GM21367 (cell line): ENCODE measurements at regions not wholly inside any gene's neighbourhood (a gene's known extent, or its start where the extent isn't known, plus 50 kb on each side); places are given as distances from the start of the nearest gene placed in this dataset.
"Not testable (repeated sequence)": the region's sequence is repeated elsewhere in the genome, so short reads cannot be mapped to it uniquely, and the experiment has no call there.

Experiments
- ATAC-seq: cut with Tn5 transposase; IDR thresholded peaks from one replicate; pipeline ENCODE4 v1.9.1; 2021; ENCODE audit not compliant: unreplicated experiment

DNA sequence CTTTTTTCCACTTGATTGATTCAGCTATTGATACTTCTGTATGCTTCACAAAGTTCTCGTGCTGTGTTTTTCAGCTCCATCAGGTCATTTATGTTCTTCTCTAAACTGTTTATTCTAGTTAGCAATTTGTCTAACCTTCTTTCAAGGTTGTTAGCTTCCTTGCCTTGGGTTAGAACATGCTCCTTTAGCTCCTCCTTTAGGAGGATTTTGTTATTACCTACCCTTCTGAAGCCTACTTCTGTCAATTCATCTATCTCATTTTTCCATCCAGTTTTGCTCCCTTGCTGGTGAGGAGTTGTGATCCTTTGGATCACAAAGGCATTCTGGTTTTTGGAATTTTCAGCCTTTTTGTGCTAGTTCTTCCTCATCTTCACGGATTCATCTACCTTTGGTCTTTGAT is 344.7 kb upstream of the CLEC14A start:
- not testable (repeated sequence) for ATAC-seq

- ATAC-seq = no peak
Measured at GRCh38 chr14:38593476-38593875, 337.6 kb upstream of the CLEC14A start.

- no peak for ATAC-seq
Measured at GRCh38 chr14:38592764-38593442, 337.0 kb upstream of the CLEC14A start.

DNA sequence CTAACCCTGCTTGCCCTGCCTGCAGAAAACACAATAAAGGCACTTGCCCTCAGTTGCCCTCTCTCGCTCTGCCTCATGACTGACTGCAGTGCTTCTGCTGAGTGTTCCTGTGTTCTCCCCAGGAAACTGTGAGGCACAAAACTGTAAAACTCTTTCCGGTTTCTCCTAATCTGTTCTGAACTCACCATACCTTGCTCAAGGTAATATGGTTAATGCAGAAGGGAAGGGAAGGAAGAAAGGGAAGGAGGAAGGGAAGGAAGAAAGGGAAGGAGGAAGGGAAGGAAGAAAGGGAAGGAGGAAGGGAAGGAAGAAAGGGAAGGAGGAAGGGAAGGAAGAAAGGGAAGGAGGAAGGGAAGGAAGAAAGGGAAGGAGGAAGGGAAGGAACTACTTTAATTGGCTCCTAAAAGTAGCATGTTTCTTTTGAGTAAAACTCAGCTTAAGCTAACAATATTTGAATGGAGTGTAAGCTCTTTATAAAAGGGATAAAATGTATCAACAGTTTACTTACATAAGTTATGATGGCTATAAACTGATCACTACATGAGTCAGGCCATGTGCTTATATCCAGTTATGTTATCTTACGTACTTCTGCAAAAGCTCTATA is 334.0 kb upstream of the CLEC14A start:
- ATAC-seq = no peak

DNA sequence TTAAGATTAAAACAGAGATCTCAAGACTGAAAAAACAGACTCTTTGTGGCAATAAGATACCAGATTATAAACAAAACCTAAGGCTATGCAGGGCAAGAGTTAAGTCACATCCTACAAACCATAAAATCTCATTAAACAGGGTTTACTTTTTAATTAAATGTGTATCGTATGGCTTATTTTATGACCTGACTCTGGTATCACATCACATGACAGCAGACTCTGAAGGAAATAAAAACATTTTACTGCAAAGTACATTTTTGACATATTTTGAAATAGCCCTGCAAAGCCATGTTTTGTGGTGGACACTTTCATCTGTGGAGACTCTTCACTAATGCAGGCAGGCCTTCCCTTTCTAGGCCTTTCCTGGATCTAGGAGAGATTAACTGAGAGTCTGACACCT is 327.6 kb upstream of the CLEC14A start:
- ATAC-seq = no peak

DNA sequence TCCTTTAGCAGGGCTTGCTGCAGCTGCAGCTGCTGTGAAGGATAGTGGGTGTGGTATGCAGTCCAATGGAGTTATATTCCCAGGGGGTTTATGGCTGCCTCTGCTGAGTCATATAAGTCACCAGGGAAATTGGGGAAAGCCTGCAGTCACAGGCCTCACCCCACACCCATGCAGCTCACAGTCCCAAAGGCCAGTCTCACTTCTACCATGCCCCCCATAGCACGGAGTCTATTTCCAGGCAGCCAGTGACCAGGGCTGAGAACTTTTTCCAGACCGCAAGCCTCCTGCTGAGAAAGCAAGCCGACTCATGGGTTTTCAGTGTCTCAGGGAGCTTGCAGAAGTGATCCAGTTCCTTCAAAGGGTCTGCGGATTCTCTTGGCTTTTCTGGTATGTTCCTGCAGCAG is 322.4 kb upstream of the CLEC14A start:
- ATAC-seq = no peak

- ATAC-seq = no peak
Measured at GRCh38 chr14:38567703-38568102, 311.8 kb upstream of the CLEC14A start.

DNA sequence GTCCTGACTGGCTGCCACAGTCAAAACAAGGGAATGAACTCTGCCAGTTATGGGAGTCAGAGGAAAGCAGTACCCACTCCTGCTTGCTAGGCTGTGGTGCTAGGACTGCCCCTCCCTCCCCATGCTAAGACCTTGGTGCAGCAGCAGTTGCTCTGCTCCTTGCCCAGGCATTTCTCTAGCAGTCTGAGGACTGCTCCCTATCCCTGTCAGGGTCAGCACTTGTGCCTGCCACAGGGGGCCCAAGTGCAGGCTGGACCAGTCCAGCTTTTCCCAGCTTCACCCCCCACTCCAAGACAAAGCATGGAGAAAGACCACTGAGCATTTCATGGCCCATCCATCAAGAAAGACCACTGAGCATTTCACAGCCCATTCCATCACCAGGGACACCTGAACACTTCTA is 305.8 kb upstream of the CLEC14A start:
- ATAC-seq = no peak

- ATAC-seq = no peak
Measured at GRCh38 chr14:38559711-38560110, 303.8 kb upstream of the CLEC14A start.

DNA sequence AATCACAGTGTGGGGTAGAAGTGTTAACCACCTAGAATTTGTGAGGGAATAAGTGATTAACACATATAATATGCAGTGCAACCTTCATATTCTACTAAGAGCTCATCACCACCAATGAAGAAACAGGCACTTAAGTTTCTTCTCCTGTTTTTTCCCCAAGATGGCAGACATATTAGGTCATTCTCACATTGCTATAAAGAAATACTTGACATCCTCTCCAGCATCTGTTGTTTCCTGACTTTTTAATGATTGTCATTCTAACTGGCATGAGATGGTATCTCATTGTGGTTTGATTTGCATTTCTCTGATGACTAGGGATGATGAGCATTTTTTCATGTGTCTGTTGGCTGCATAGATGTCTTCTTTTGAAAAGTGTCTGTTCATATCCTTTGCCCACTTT is 301.5 kb upstream of the CLEC14A start:
- ATAC-seq = not testable (repeated sequence)

DNA sequence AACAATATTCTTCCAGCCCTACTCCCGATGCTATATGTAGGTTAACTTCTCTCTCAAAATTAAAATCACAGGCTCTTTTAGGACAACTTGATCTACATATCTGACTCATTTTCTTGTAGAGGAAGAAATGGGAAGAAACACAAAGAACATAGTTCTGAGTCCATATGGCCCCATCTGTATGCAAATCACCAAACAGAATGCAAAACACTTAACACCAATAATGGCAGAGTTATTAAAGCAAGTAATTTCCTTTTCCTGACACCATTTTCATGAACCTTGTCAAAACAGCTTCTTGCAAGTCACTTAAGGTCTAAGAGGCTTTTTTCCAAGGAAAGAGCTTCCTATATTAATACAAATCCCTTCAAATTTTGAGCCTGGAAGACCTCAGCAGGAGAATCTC is 300.4 kb upstream of the CLEC14A start:
- ATAC-seq = no peak

DNA sequence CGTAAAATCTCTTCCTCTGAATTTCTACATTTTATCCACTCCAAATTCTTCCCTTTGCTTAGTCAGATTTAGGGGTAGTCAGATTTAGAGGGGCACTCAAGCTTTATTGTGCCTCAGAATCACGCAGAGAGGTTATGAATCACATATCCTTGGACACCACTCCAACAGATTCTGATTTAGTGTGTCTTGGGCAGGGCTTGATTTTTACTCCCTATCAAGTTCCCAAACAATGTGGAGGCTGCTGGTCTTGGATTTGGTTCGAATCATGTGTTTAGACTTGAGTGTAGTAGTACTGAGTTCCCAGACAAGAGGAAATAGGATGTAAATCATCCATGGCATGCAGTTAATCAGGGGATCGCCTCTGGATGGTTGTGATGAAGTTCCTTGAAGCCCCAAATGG is 298.1 kb upstream of the CLEC14A start:
- no peak for ATAC-seq

DNA sequence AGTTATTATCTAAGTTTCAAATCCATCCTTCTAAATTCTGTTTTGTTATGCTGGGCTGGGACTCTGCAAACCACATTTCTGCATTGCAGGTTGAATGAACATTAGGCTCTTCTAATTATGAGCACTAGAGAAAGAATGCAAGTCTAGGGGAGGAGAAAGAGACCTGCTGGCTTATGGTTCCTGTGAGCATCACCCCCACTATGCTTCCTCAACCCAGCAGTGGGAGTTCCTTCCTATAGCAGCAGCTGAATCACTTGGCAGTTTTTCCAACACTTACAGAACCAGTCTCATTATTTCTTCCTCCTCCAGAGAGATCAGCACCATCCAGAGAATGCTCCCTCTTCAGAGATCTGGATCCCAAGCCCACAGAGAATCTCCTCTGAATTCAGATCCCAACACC is 297.7 kb upstream of the CLEC14A start:
- ATAC-seq = no peak

- ATAC-seq = no peak
Measured at GRCh38 chr14:38549564-38549963, 293.7 kb upstream of the CLEC14A start.

DNA sequence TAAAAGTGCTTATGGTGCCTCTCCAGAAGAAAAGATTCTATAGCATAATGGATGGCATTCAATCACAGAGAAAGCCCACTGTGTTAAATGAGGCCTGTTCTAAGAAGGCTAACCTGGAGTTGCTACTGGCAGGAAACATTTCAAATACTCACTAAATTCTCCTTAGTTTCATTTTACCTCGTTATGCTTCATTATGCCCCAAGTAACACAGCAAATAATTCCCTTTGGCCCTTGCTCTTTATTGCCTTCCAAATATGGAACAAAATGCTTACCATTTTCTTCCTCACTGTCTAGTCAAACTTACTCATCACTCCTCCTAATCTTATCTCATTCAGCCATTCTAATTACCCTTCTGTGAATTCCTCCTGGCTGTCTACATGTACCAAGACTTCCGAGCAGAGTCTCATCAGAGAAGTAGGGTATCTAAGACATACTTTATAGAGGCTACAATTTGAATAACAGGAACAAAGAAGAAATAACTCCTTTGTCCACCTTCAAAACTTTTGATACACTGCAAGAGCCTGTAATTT is 292.1 kb upstream of the CLEC14A start:
- ATAC-seq = no peak

DNA sequence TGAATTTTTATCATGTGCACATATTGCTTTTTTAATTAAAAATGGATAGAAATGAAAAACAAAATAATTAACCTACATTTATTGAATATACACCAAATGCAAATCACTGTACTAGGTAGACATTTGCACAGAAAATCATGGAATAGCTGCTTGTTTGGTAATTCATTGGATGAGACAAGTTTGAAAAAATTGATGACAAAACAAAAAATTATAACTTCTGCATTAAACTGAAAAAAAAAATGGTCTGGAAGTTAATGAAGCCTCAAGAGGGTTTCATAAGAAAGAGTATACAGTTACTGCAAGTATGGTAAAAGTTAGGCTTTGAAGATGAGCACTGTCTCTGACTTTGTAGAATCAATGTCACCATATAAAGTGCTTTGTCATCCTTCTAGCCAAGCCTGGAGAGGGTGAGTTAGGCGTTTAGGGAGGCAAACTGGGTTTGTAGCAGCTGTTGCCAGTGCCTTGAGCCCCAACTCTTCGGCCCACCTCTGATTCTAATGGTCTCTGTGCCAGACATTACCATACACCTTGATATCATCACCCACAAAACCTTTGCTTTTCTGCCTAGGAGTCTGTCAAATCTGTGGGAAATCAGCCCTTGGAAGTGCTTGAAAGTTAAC is 291.1 kb upstream of the CLEC14A start:
- ATAC-seq = no peak

- ATAC-seq = no peak
Measured at GRCh38 chr14:38544776-38545175, 288.9 kb upstream of the CLEC14A start.

- not testable (repeated sequence) for ATAC-seq
Measured at GRCh38 chr14:38543851-38544250, 288.0 kb upstream of the CLEC14A start.

GRCh38 chr14:38538053-38538452 is 282.2 kb upstream of the CLEC14A start:
- not testable (repeated sequence) for ATAC-seq

DNA sequence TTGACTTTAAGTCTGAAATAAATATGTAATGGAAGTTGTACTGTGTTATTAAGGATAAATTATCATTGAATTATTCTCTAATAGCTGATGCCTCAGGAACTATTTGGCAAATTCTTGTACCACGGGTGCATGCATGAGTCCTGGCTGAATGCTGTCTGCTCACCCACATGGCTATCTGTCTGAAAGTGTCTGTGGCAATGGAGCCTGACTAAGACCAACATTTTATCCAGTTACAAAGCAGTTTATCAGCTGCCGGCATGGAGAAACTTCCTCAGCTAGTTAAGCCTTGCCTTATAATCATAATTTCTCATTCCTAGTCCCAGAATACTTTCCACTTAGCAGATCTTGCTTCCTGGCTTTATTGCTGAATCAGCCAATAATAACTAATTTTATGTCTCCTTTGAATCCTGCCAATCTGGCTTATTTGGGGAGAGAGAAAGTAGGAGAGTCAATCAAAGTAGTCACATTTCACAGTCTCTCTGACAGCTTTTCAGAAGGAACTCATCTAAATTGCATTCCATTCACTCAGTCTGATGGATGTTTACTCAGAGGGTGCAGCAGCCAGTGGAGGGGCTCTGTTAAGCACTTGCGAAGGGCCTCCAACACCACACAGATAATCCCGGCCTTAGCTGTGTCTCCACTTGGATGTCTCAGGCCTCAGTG is 280.6 kb upstream of the CLEC14A start:
- ATAC-seq = no peak

DNA sequence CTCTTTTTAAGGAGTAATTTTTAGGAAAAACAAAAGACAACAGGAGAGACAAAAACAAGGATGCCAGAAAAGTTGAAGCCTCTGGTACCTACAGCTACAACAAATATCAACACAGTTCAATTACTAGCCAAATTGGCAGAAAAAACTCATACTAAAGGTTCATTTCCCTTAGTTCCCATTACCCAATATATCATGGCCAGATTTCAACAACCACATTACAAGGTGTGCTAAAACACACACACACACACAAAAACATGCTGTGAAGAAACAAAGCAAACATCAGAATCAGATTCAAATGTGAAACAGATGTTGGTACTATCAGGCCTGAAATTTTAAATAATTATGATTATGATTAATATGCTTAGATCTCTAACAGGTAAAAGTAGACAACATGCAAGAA is 272.7 kb upstream of the CLEC14A start:
- no peak for ATAC-seq

- no peak for ATAC-seq
Measured at GRCh38 chr14:38527502-38527878, 271.6 kb upstream of the CLEC14A start.
